Neural crest cell (in vitro differentiated cells): ENCODE measurements at regions not wholly inside any gene's neighbourhood (a gene's known extent, or its start where the extent isn't known, plus 50 kb on each side); places are given as distances from the start of the nearest gene placed in this dataset.

Source experiments
- DNase-seq: peaks from one replicate; pipeline ENCODE4 v3.0.0; 2021; ENCODE audit warnings: low read depth, mixed read lengths, low spot score
- H3K27ac Mint-ChIP-seq: one replicate; pipeline ENCODE4 v1.8.0; 2021; ENCODE audit warnings: mild to moderate bottlenecking, mixed read lengths; ENCODE audit not compliant: unreplicated experiment
- H3K27me3 Mint-ChIP-seq: 2 replicates; pipeline ENCODE4 v1.8.0; 2021; ENCODE audit warnings: low read depth, mild to moderate bottlenecking, mixed read lengths
- H3K36me3 Mint-ChIP-seq: 2 replicates; pipeline ENCODE4 v1.8.0; 2021; ENCODE audit warnings: low read depth, mild to moderate bottlenecking, mixed read lengths
- H3K4me1 Mint-ChIP-seq: 2 replicates; pipeline ENCODE4 v1.8.0; 2021; ENCODE audit warnings: mixed read lengths
- H3K4me3 Mint-ChIP-seq: one replicate; pipeline ENCODE4 v1.8.0; 2021; ENCODE audit warnings: mild to moderate bottlenecking, mixed read lengths
- H3K9me3 Mint-ChIP-seq: 2 replicates; pipeline ENCODE4 v1.8.0; 2021; ENCODE audit warnings: mixed read lengths
- TF ChIP-seq, protein P1 (sequence below): fragments of 200-600 bp; sonication (generic); conservative IDR thresholded peaks from 2 replicates; pipeline ENCODE4 v1.5.0; 2021; ENCODE audit warnings: antibody characterized with exemption, mild to moderate bottlenecking

DNA sequence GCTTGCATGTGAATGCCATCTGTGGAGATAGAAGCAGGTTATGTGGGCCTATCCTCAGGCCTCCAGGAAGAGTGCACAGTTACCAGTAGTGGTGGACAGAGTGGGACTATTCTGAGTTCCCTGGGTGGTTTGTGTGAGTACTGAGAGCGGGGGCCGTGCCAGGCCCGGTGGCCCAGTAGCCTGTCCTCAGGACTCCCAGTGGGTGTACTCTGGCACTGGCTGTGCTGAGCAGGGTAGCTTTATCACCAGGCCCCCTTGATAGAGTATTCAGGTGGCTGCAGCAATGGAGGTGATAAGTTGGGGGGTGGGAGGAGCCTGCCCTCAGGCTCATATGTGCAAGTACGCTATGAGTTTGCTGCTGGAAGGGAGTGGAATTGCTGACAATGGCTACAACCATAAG is 979.0 kb upstream of the PIK3C3 start:
- H3K27ac Mint-ChIP-seq, result no peak overlapping the region

DNA sequence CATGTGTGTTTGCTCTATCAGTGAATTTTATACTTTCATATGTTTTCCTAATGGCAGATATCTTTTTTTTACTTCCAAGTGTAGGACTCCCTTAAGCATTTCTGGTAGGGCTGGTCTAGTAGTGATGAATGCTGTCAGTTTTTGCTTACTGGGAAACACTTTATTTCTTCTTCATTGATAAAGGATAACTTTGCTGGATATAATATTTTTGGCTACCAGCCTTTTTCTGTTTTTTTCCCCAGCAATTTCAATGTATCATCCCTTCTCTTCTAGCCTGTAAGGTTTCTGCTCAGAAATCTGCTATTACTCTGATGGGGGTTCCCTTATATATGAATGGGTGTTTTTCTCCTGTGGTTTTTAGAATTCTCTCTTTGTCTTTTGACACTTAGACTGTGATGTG is 980.6 kb upstream of the PIK3C3 start:
- Mint-ChIP-seq H3K4me3 (no peak overlapping the region), H3K27me3 (no peaks in the 10 kb centered on the region), H3K9me3 (peaks cover 7% of the 10 kb centered on the region), H3K36me3 (no peaks in the 10 kb centered on the region), H3K4me1 (no peaks in the 10 kb centered on the region), H3K27ac (no peak overlapping the region)
- TF ChIP-seq, protein P1, sequence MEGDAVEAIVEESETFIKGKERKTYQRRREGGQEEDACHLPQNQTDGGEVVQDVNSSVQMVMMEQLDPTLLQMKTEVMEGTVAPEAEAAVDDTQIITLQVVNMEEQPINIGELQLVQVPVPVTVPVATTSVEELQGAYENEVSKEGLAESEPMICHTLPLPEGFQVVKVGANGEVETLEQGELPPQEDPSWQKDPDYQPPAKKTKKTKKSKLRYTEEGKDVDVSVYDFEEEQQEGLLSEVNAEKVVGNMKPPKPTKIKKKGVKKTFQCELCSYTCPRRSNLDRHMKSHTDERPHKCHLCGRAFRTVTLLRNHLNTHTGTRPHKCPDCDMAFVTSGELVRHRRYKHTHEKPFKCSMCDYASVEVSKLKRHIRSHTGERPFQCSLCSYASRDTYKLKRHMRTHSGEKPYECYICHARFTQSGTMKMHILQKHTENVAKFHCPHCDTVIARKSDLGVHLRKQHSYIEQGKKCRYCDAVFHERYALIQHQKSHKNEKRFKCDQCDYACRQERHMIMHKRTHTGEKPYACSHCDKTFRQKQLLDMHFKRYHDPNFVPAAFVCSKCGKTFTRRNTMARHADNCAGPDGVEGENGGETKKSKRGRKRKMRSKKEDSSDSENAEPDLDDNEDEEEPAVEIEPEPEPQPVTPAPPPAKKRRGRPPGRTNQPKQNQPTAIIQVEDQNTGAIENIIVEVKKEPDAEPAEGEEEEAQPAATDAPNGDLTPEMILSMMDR, result no peak
- DNase-seq, result no peak

More for the DNA sequence above, 979.0 kb upstream of the PIK3C3 start:
- DNase-seq, result no peak
- H3K27me3 Mint-ChIP-seq, result no peaks in the 10 kb centered on the region
- peaks cover 7% of the 10 kb centered on the region for H3K9me3 Mint-ChIP-seq
- TF ChIP-seq, protein P1, result no peak
- no peaks in the 10 kb centered on the region for H3K4me1 Mint-ChIP-seq
- H3K36me3 Mint-ChIP-seq, result no peaks in the 10 kb centered on the region
- H3K4me3 Mint-ChIP-seq, result no peak overlapping the region

DNA sequence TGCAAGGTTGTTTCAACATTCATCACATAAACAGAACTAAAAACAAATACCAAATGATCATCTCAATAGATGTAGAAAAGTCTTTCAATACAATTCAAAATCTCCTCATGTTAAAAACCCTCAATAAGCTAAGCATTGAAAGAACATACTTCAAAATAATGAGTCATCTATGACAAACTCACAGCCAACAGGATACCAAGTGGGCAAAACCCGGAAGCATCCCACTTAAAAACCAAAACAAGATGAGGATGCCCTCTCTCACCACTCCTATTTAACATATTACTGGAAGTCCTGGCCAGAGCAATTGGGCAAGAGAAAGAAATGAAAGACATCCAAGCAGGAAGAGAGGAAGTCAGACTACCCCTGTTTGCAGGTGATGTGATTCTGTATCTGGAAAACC is 992.2 kb upstream of the PIK3C3 start:
- Mint-ChIP-seq H3K9me3 (peaks cover 4% of the 10 kb centered on the region), H3K4me3 (no peak overlapping the region)
- TF ChIP-seq, protein P1, result no peak

DNA sequence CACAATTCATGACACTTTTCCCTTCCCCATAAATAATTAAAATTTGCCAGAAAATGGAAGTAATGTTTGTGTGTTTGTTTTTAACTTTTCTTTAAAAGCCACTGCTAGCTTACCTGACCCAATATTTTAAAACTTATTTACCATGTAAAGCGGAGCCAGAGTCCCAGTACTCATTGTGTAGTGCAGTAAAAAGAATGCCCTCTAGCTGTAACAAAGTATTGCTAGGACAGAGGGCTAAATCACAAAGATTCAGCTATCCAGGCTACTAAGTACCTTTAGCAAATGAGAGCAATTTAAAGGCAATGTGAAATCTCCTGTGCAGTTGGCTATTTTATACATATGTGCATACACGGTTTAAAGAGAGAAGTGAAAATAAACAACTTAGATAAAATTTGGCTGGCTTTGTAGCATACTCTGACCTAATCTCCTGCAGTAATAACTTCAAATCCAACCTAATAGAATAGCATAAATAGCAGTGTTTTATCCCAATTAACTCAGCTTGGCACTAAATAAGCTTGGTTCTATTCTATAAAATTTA is 997.4 kb upstream of the PIK3C3 start:
- Mint-ChIP-seq H3K9me3 (no peaks in the 10 kb centered on the region), H3K27ac (no peak overlapping the region), H3K27me3 (no peaks in the 10 kb centered on the region), H3K36me3 (no peaks in the 10 kb centered on the region), H3K4me1 (peaks cover 10% of the 10 kb centered on the region), H3K4me3 (no peak overlapping the region)
- DNase-seq, result no peak
- TF ChIP-seq, protein P1, result no peak

More for the DNA sequence above, 992.2 kb upstream of the PIK3C3 start:
- H3K36me3 Mint-ChIP-seq, result no peaks in the 10 kb centered on the region
- no peak overlapping the region for H3K27ac Mint-ChIP-seq
- H3K27me3 Mint-ChIP-seq, result no peaks in the 10 kb centered on the region
- DNase-seq, result no peak
- no peaks in the 10 kb centered on the region for H3K4me1 Mint-ChIP-seq

DNA sequence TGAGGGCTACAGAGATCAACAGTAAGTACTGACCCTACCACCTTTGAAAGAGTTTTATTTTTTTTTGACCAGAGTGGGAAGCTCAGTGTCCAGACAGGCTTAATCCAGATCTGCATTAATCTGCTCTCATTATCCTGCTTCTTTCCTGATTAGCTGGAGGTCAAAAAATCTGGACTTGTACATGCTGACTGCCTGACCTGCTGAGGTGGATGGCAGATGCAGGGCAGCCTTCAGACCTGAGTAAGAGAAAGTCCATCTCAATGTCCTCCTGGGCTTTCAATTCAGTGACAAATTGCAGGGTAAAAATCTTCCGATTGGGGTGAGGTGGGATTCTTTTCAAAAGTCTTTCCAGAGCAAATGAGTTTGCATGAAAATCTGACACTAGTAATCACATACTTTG is 998.8 kb upstream of the PIK3C3 start:
- TF ChIP-seq, protein P1, result no peak
- Mint-ChIP-seq H3K4me1 (peaks cover 10% of the 10 kb centered on the region), H3K27ac (peak overlapping the region; percentile 35), H3K9me3 (no peaks in the 10 kb centered on the region), H3K36me3 (no peaks in the 10 kb centered on the region), H3K27me3 (no peaks in the 10 kb centered on the region), H3K4me3 (no peak overlapping the region)
- no peak for DNase-seq

DNA sequence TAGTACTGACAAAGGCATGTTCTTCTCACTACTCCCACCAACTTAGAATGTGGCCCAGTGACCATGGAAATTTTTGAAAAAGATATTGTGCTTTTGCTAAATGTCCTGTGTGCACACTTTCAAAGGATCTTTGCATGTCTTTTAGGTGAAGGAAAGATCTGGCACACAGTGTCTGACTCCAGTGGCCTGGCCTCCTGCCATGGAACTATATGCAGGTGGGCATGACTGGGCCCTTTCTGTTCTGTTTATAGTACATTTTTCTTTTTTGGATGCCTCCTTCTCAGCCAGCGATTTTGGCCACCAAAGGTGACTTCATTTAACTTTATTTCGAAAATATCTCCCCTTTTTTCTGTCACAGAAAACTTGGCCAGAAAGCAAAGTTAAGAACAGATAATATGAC is 999.7 kb upstream of the PIK3C3 start:
- no peak overlapping the region for H3K27ac Mint-ChIP-seq
- no peaks in the 10 kb centered on the region for H3K9me3 Mint-ChIP-seq
- H3K4me3 Mint-ChIP-seq, result no peak overlapping the region
- H3K27me3 Mint-ChIP-seq, result no peaks in the 10 kb centered on the region
- peaks cover 10% of the 10 kb centered on the region for H3K4me1 Mint-ChIP-seq
- TF ChIP-seq, protein P1, result no peak
- no peak for DNase-seq
- no peaks in the 10 kb centered on the region for H3K36me3 Mint-ChIP-seq
